SIG-M5 treated with dmso at 0.1 percent for 504 hours (cell line): ENCODE measurements at regions not wholly inside any gene's neighbourhood (a gene's known extent, or its start where the extent isn't known, plus 50 kb on each side); places are given as distances from the start of the nearest gene placed in this dataset.
A peak's percentile ranks its signal among the peaks of the same experiment; 100 is the strongest.
"Not testable (repeated sequence)": the region's sequence is repeated elsewhere in the genome, so short reads cannot be mapped to it uniquely, and the experiment has no call there.

ENCODE experiments used
- DNase-seq: peaks from one replicate; lab custom pipeline; 2025; ENCODE audit not compliant: unreplicated experiment; lab: John Stamatoyannopoulos, UW

DNA sequence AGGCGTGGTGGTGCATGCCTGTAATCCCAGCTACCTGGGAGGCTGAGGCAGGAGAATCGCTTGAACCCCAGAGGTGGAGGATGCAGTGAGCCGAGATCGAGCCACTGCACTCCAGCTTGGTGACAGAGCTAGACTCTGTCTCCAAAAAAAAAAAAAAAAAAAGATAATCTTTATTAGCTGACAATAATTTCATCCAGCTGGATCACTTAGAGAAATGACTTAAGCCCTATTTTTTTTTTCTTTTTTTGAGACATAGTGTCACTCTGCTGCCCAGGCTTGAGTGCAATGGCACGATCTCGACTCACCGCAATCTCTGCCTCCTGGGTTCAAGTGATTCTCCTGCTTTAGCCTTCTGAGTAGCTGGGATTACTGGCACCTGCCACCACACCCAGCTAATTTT lies 51.6 kb upstream of the MAP4K4 start:
- not testable (repeated sequence) for DNase-seq

- no peak for DNase-seq
Observed at GRCh38 chr2:101644842-101645383, 52.6 kb upstream of the MAP4K4 start.

GRCh38 chr2:101643004-101643524 lies 54.4 kb upstream of the MAP4K4 start:
- no peak for DNase-seq

- no peak for DNase-seq
Observed at GRCh38 chr2:101638817-101639605, 58.5 kb upstream of the MAP4K4 start.

- no peak for DNase-seq
Observed at GRCh38 chr2:101638181-101638711, 59.3 kb upstream of the MAP4K4 start.

GRCh38 chr2:101630224-101630949 lies 67.1 kb upstream of the MAP4K4 start:
- no peak for DNase-seq

DNA sequence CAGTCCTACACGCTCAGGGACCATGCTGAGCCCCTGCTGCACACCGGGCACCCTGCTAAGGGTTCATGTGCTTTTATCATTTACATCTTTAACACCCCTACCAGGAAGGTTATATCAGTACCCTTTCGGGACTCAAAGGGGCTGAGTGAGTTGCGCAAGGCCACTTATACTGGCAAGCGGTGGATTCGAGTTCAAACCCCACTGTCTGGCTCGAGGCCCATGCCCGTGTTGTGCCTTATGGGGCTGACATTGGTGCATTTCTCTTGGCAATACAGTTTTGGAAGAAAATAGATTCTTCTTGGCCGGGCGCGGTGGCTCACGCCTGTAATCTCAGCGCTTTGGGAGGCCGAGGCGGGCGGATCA lies 69.5 kb upstream of the MAP4K4 start:
- no peak for DNase-seq

DNA sequence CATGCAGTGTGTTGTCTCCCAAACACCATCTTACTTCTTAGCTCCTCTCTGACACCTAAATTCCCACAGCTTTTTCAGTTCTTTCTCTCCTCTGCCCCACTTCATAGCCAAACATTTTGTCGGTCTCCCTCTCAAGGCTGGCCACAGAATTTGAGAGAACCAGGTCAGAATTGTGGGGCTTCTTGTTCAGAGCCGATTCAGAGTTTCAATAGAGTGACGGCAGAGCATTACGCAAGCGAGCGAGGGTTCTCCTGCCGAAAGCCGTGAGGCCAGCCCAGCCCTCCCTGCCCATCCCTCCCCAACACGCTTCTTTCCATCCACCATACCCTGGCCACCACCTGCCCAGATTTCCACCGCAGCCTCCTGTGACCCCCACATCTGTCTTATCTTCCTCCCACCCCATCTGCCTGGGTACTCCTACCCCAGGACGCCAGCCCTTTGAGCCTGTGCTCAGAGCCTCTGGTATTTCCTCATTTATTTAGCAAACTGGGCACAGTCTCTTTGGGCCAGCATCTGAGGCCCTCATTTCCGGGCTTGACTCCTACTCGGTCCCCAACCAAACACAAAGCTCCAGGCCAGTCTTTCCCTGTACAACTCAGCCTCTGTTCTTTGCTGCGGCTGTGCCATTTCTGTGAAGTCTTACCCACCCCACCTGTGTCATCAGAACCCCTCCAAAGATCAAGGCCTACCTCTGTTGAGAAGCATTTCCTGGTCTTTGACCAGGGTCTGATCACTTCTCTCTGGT lies 70.0 kb upstream of the MAP4K4 start:
- peak; percentile 57 for DNase-seq

GRCh38 chr2:101625814-101626213 lies 71.7 kb upstream of the MAP4K4 start:
- DNase-seq = not testable (repeated sequence)

GRCh38 chr2:101625387-101625786 lies 72.1 kb upstream of the MAP4K4 start:
- no peak for DNase-seq

DNA sequence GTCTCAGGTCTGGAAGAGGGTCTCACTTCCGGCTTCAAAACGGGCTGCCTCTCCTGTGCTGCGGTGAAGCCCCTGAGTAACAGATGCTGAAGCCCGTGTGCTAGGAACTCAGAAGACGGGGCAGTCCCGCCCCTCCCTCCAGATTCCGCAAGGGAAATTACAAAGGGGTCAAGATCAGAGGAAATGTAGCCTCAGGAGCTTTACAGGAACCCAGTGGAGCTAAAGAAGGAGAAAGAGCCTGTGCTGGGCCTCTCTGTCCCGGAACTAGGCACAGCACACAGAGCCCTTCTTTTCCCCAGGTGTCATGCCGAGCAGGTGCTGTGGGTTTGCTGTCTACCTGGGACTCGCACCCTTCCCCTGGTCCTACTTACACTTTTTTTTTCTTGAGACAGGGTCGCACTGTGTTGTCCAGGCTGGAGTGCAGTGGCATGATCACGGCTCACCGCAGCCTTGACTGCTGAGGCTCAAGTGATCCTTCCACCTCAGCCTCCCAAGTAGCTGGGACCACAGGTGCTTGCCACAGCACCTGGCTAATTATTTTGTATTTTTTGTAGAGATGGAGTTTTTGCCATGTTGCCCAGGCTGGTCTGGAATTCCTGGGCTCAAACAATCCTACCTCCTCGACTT lies 72.7 kb upstream of the MAP4K4 start:
- DNase-seq = no peak

DNA sequence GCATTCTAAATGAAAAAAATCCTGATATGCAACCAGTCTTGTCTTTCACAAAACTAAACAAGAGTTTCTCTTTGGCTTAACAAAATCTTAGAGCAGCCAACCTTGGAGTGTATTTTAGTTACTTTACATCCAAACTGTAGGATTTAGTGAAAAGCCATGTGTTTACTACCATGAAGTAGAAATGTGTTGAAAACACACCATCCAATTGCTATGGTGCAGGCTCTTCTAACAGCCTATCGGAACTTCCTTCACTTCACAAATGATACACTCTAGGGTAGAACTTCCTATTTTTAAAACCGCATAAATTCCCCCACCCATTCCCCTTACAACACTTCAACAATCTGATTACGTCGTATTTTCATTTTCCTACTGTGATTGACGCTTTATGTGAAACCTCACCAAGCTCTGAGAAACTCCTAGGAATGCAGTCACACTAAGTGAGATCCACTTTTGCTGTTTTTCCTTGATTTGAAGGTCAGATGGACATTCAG lies 74.4 kb upstream of the MAP4K4 start:
- DNase-seq = peak; percentile 96

GRCh38 chr2:101622210-101623030 lies 75.1 kb upstream of the MAP4K4 start:
- no peak for DNase-seq

DNA sequence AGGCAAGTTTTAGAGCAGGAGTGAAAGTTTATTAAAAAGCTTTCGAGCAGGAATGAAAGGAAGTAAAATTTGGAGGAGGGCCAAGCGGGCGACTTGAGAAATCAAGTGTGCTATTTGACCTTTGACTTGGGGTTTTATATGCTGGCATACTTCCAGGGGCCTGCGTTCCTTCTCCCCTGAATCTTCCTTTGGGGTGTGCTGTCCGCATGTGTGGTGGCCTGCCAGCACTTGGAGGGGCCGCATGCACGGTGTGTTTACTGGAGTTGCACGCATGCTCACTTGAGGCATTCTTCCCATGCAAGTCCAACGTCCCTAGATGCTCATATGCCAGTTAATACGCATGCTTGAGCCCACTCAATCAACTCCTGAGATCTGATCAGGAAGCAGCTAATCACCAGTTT lies 78.3 kb upstream of the MAP4K4 start:
- no peak for DNase-seq

DNA sequence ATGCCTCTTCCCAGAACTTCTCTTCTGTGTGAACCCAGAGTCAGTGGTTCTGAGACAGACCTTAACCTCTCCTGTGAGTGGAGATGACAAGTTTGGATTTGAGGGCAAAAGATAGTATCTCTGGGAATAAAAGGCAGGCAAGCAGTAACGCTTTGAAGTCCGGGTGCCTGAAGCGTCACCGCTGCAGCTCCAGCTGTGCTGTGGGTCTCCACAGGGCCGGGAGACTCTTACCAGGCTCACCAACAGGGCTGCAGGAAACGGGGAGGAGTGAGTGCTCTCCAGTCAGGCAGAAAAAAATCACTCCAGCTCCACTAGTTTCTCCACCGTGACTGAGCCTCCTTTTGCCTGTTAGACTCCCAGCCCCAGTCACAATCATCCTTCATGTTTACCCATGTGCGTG lies 79.7 kb upstream of the MAP4K4 start:
- no peak for DNase-seq

GRCh38 chr2:101617188-101617587 lies 80.3 kb upstream of the MAP4K4 start:
- DNase-seq = no peak

DNA sequence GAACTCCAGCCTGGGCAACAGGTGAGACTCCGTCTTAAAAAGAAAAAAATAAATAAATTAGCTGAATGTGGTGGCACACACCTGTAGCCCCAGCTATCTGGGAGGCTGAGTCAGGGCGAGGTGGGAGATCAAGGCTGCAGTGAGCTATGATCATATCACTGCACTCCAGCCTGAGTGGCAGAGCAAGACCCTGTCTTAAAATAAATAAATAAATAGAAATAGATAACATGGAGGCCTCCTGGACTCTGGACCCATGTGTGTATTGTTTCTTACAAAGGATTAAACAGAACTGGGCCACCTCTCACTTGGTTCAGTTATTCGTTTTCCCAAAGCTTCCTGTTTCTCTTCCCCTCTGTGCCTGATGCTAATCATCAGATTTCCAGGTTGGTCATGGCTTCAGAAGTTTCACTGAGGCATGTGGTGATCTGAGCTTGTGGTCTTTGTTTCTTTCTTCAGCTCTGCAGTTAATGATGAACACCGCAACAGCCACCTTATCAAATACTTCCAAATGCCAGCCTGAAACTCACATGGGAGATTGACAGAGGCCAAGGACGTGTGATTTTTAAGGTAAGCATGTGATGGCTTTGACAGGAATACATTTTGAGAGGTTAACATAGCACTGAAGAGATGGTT lies 83.3 kb upstream of the MAP4K4 start:
- DNase-seq = no peak

DNA sequence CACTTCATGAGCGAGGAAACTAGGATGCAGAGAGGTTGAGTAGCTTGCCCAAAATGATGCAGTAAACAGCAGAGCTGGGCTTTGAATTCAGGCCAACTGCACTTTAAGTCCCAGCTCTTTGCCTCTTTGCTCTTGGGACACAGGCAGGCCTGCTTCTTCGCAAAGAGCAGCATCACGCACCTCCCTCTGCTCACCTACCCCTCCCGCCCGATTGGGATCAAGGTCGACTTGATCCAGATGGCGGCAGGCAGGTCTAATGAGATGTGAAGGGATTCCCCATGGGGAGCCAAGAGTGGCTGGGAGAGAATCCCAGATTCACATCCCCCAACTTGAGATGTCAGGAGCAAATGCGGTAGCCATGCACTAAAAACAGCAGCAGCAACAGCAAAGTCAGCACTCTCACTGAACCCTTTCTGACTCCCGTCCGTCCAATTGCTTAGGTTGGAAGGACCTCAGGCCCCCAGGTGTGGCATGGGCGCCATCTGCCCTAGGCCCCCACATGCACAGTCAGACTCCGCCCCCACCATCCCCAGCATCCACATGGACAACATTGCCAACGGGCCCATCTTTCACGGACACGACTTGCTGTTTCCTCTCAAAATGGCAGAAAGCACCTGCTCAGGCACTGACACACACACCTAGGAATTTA lies 84.3 kb upstream of the MAP4K4 start:
- no peak for DNase-seq

GRCh38 chr2:101612019-101612418 lies 85.5 kb upstream of the MAP4K4 start:
- no peak for DNase-seq
